Ovary (tissue), 7 donors: ENCODE measurements at regions not wholly inside any gene's neighbourhood (a gene's known extent, or its start where the extent isn't known, plus 50 kb on each side); places are given as distances from the start of the nearest gene placed in this dataset.

Experiments
- DNase-seq, 5 donors: peaks; one replicate each; pipeline ENCODE4 v3.0.0-alpha.2; 2019 to 2020
- H3K27ac ChIP-seq, 2 donors: fragments of 200-600 bp; one replicate each; pipeline versions ENCODE4 v1.5.1 to v1.8.0; 2019 to 2022
- H3K27me3 ChIP-seq: fragments of 200-600 bp; one replicate; pipeline ENCODE4 v1.8.0; 2022
- H3K36me3 ChIP-seq: fragments of 200-600 bp; sonication (generic); one replicate; pipeline ENCODE4 v1.5.1; 2019
- H3K4me1 ChIP-seq: one replicate; pipeline ENCODE4 v1.8.1; 2013; ENCODE audit warnings: mild to moderate bottlenecking, moderate library complexity; ENCODE audit not compliant: insufficient read depth
- H3K4me3 ChIP-seq: fragments of 200-600 bp; sonication (generic); one replicate; pipeline ENCODE4 v1.5.1; 2017
- H3K9me3 ChIP-seq, 2 donors: fragments of 200-600 bp in 1 of 2; sonication (generic) in 1 of 2; one replicate each; pipeline versions ENCODE4 v1.5.1 to v1.8.1; 2013 to 2019; ENCODE audit warnings: mild to moderate bottlenecking in 1 of 2, moderate library complexity in 1 of 2
- CTCF ChIP-seq, 3 donors: fragments of 450-650 bp in 2 of 3; fragments of 200-600 bp in 1 of 3; IDR thresholded peaks; one replicate each; pipeline versions ENCODE4 v1.5.1 to v1.8.0; 2016 to 2022; ENCODE audit warnings: antibody characterized with exemption in 3 of 3, mild to moderate bottlenecking in 1 of 3
- EP300 ChIP-seq: sonication (generic); formaldehyde crosslinking; IDR thresholded peaks from one replicate; pipeline ENCODE4 v1.6.1; 2017; ENCODE audit warnings: antibody characterized with exemption
- POLR2A ChIP-seq: fragments of 450-650 bp; IDR thresholded peaks from one replicate; pipeline ENCODE4 v1.6.1; 2017; ENCODE audit warnings: antibody characterized with exemption, mild to moderate bottlenecking, moderate library complexity
- WGBS, 3 donors: extraction: QIAGEN DNeasy Blood & Tissue Kit in 1 of 3; methylation state at CpG; one replicate each; pipeline versions ENCODE4 v1.1.5 to v1.1.7; 2013 to 2017; 5-methylcytosine and 5-hydroxymethylcytosine counted together
- intact Hi-C, 4 donors: fragments of 100-400 bp; cut with DNase I; formaldehyde crosslinking; loops; one replicate each; pipeline versions ENCODE4 v1.11.0 to v1.15.1; 2022 to 2023
- donor health status: DM: no; HTN: no; CAD: no; lungs with moderate emphysema.
- donor health status: DM: no; HTN: no; CAD: no.
- donor health status: Bipolar disorder and iron deficiency.
- donor health status: DM: no; HTN: no; CAD: no.
- donor health status: DM: yes; HTN: yes; CAD: no.

GRCh38 chr1:57879700-57880099 is 455.8 kb upstream of the DAB1 start:
- no peaks in the 10 kb centered on the region for H3K9me3 ChIP-seq
- H3K4me1 ChIP-seq, result no peaks in the 10 kb centered on the region
- no peak for DNase-seq
- H3K27me3 ChIP-seq, result no peaks in the 10 kb centered on the region
- intact Hi-C loops, result no loop called here
- H3K36me3 ChIP-seq, result no peaks in the 10 kb centered on the region
- TF ChIP-seq CTCF (IDR thresholded peaks at IDR 0.05) (no peak), EP300 (no peak), POLR2A (no peak)
- 84 to 91% (median 89%) methylated on average over 3 of the region's 3 CpGs for WGBS, 3 donors
- no peak overlapping the region for H3K4me3 ChIP-seq
- H3K27ac ChIP-seq, result no peak overlapping the region

- Histone ChIP-seq H3K4me1 (no peaks in the 10 kb centered on the region), H3K4me3 (no peak overlapping the region), H3K27ac (no peak overlapping the region), H3K27me3 (no peaks in the 10 kb centered on the region), H3K9me3 (no peaks in the 10 kb centered on the region), H3K36me3 (no peaks in the 10 kb centered on the region)
- 5 to 23% (median 18%) methylated on average over 2 of the region's 2 CpGs for WGBS, 3 donors
- no peak for TF ChIP-seq EP300
- TF ChIP-seq POLR2A, result no peak
- no peak for TF ChIP-seq CTCF (IDR thresholded peaks at IDR 0.05)
- intact Hi-C loops, result no loop called here
- DNase-seq, result no peak
Observed at GRCh38 chr1:57874418-57874877, 450.6 kb upstream of the DAB1 start.

- TF ChIP-seq EP300 (no peak), CTCF (IDR thresholded peaks at IDR 0.05) (no peak), POLR2A (no peak)
- Histone ChIP-seq H3K36me3 (no peaks in the 10 kb centered on the region), H3K4me1 (no peaks in the 10 kb centered on the region), H3K9me3 (no peaks in the 10 kb centered on the region), H3K27me3 (no peaks in the 10 kb centered on the region), H3K4me3 (no peak overlapping the region), H3K27ac (no peak overlapping the region)
- DNase-seq, result no peak
- intact Hi-C loops, result no loop called here
Observed at GRCh38 chr1:57872913-57873312, 449.1 kb upstream of the DAB1 start.

- intact Hi-C loops, result no loop called here
- Histone ChIP-seq H3K4me3 (no peak overlapping the region), H3K9me3 (no peaks in the 10 kb centered on the region), H3K27ac (no peak overlapping the region), H3K36me3 (no peaks in the 10 kb centered on the region), H3K4me1 (no peaks in the 10 kb centered on the region), H3K27me3 (no peaks in the 10 kb centered on the region)
- WGBS, 3 donors, result 73 to 85% (median 82%) methylated on average over 1 of the region's 1 CpG
- TF ChIP-seq EP300 (no peak), CTCF (IDR thresholded peaks at IDR 0.05) (no peak), POLR2A (no peak)
- no peak for DNase-seq
Observed at GRCh38 chr1:57868908-57869307, 445.0 kb upstream of the DAB1 start.

GRCh38 chr1:57868239-57868638 is 444.4 kb upstream of the DAB1 start:
- H3K36me3 ChIP-seq, result no peaks in the 10 kb centered on the region
- H3K27me3 ChIP-seq, result no peaks in the 10 kb centered on the region
- no peaks in the 10 kb centered on the region for H3K9me3 ChIP-seq
- H3K27ac ChIP-seq, result no peak overlapping the region
- H3K4me1 ChIP-seq, result no peaks in the 10 kb centered on the region
- no peak for DNase-seq
- intact Hi-C loops, result no loop called here
- no peak overlapping the region for H3K4me3 ChIP-seq
- 70 to 75% (median 73%) methylated on average over 3 of the region's 3 CpGs for WGBS, 3 donors
- TF ChIP-seq EP300 (no peak), POLR2A (no peak), CTCF (IDR thresholded peaks at IDR 0.05) (no peak)
